ENCODE measurements at regions not wholly inside any gene's neighbourhood (a gene's known extent, or its start where the extent isn't known, plus 50 kb on each side); places are given as distances from the start of the nearest gene placed in this dataset.

DNA sequence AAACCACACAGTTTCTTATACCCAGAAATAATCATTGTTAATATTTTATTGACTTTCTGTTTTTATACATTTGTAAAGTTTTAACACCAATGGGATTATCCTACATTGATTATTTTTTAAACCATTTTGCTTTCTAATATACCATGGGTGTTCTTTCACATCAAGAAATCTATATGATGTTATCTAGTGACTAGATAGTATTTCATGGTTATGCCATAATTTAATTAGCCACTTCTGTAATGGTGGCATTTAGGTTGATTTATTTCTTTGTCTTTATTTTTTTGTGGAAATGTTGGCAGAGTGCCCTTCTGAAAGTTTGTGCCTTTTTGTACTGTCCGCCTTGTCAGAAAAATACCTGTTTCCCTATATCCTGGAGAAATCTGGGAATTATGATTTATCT lies 193.3 kb downstream of the CEP135 start:
- Histone ChIP-seq H2AFZ (ENCODE audit: low read depth) (no peak overlapping the region), H3K4me3 (ENCODE audit: low read depth in 2 of 2, low read length in 1 of 2) (no peak overlapping the region), H4K20me1 (ENCODE audit: insufficient read depth) (no peaks in the 10 kb centered on the region), H3K4me2 (no peak overlapping the region), H3K9me2 (no peaks in the 10 kb centered on the region), H3K36me3 (replicated peaks in 1 of 2; ENCODE audit: control insufficient read depth in 1 of 2, insufficient read depth in 2 of 2, low read length in 1 of 2) (no peaks in the 10 kb centered on the region), H3F3A (replicated peaks; ENCODE audit: insufficient read depth) (no peaks in the 10 kb centered on the region), H3K4me1 (ENCODE audit: control insufficient read depth in 1 of 2, insufficient read depth in 2 of 2, low read depth in 1 of 2, low read length in 1 of 2) (peaks cover 0 to 25% of the 10 kb centered on the region in 2 experiments; a peak in 3 of 4 replicates), H3K27me3 (ENCODE audit: insufficient read depth) (no peaks in the 10 kb centered on the region), H3K9me3 (no peaks in the 10 kb centered on the region), H3K9ac (no peak overlapping the region), H3K27ac (ENCODE audit: low read depth in 2 of 2, low read length in 1 of 2) (0 out of 4 replicates have a peak overlapping the region, but pooled peaks of 1 of the 2 experiments have one; percentile 9), H3K79me2 (ENCODE audit: insufficient read depth) (no peaks in the 10 kb centered on the region; the same call in 1 of the 2 replicates)
- DNase-seq: no peak
- WGBS (ENCODE audit: low lambda C conversion rate): 96% methylated on average over 1 of the region's 1 CpG
- TF ChIP-seq ZBTB33 (IDR thresholded peaks at IDR 0.05; ENCODE audit: borderline replicate concordance, low read depth) (no peak), RCOR1 (IDR thresholded peaks at IDR 0.05; ENCODE audit: low read length) (peak; percentile 78), PBX3 (IDR thresholded peaks at IDR 0.05) (no peak), MEF2A (IDR thresholded peaks at IDR 0.05; ENCODE audit: borderline replicate concordance, low read depth) (no peak), EP300 (IDR thresholded peaks at IDR 0.05; ENCODE audit: borderline replicate concordance in 1 of 2, low read depth in 1 of 2, low read length in 1 of 2) (peak in 1 of 2 experiments; percentile 47; a peak in 1 of 4 replicates), YY1 (IDR thresholded peaks at IDR 0.05; ENCODE audit: low read depth) (no peak), SMC3 (IDR thresholded peaks at IDR 0.05; ENCODE audit: low read depth, low read length) (no peak), CTCF (IDR thresholded peaks at IDR 0.05) (no peak), JUND (IDR thresholded peaks at IDR 0.05) (no peak), EZH2phosphoT487 (IDR thresholded peaks at IDR 0.05; ENCODE audit: borderline replicate concordance, low read depth) (no peak), MAX (IDR thresholded peaks at IDR 0.05; ENCODE audit: low read depth) (no peak), GATA2 (CRISPR knock-in tag; IDR thresholded peaks at IDR 0.05) (peak; percentile 41; the same call in 1 of the 2 replicates)
- TF ChIP-seq, protein P1, sequence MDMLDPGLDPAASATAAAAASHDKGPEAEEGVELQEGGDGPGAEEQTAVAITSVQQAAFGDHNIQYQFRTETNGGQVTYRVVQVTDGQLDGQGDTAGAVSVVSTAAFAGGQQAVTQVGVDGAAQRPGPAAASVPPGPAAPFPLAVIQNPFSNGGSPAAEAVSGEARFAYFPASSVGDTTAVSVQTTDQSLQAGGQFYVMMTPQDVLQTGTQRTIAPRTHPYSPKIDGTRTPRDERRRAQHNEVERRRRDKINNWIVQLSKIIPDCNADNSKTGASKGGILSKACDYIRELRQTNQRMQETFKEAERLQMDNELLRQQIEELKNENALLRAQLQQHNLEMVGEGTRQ (IDR thresholded peaks at IDR 0.05; ENCODE audit: borderline replicate concordance, low read depth, low read length): no peak
- CTCF ChIA-PET: no interaction called here
- POLR2A ChIA-PET: no interaction called here
